WERI-Rb-1 (cell line): ENCODE measurements at regions not wholly inside any gene's neighbourhood (a gene's known extent, or its start where the extent isn't known, plus 50 kb on each side); places are given as distances from the start of the nearest gene placed in this dataset.
"Not testable (repeated sequence)": the region's sequence is repeated elsewhere in the genome, so short reads cannot be mapped to it uniquely, and the experiment has no call there.

Source experiments
- DNase-seq: peaks from one replicate; pipeline ENCODE4 v3.0.0-alpha.2; 2020
- H3K27ac ChIP-seq: fragments of 250-450 bp; sonication (Bioruptor Pico); 2 replicates; pipeline ENCODE4 v1.5.1; 2020; ENCODE audit warnings: mild to moderate bottlenecking, moderate library complexity
- H3K27me3 ChIP-seq: fragments of 250-450 bp; sonication (Bioruptor Pico); 2 replicates; pipeline ENCODE4 v1.5.1; 2021; ENCODE audit warnings: mild to moderate bottlenecking, low read depth, moderate library complexity; ENCODE audit not compliant: insufficient read depth, severe bottlenecking
- H3K36me3 ChIP-seq: fragments of 250-450 bp; sonication (Bioruptor Pico); 2 replicates; pipeline ENCODE4 v1.5.1; 2020; ENCODE audit warnings: mild to moderate bottlenecking, moderate library complexity
- H3K4me3 ChIP-seq: 2 replicates; pipeline ENCODE4 v1.5.1; 2011; ENCODE audit warnings: low read depth, mild to moderate bottlenecking, control low read depth, low read length
- H3K9me3 ChIP-seq: fragments of 250-450 bp; sonication (Bioruptor Pico); 2 replicates; pipeline ENCODE4 v1.5.1; 2021; ENCODE audit warnings: mild to moderate bottlenecking, moderate library complexity; ENCODE audit not compliant: severe bottlenecking
- CTCF ChIP-seq: IDR thresholded peaks from 2 replicates; pipeline ENCODE4 v1.5.1; 2011; ENCODE audit warnings: low read depth, mild to moderate bottlenecking, control low read depth, inconsistent platforms, low read length

GRCh38 chr16:17034477-17035252 lies 436.1 kb downstream of the XYLT1 start:
- H3K27ac ChIP-seq: no peak overlapping the region
- no peak for TF ChIP-seq CTCF
- no peak for DNase-seq
- H3K9me3 ChIP-seq: peaks cover 3% of the 10 kb centered on the region
- no peaks in the 10 kb centered on the region for H3K36me3 ChIP-seq
- H3K27me3 ChIP-seq: no peaks in the 10 kb centered on the region
- H3K4me3 ChIP-seq: no peak overlapping the region

- no peaks in the 10 kb centered on the region for H3K9me3 ChIP-seq
- no peak overlapping the region for H3K4me3 ChIP-seq
- H3K27me3 ChIP-seq: no peaks in the 10 kb centered on the region
- no peaks in the 10 kb centered on the region for H3K36me3 ChIP-seq
- no peak for DNase-seq
- H3K27ac ChIP-seq: no peak overlapping the region
- TF ChIP-seq CTCF: no peak
Observed at GRCh38 chr16:17037499-17037898, 433.3 kb downstream of the XYLT1 start.

GRCh38 chr16:17038415-17038814 lies 432.3 kb downstream of the XYLT1 start:
- Histone ChIP-seq H3K9me3 (no peaks in the 10 kb centered on the region), H3K27ac (no peak overlapping the region), H3K27me3 (no peaks in the 10 kb centered on the region), H3K4me3 (no peak overlapping the region), H3K36me3 (no peaks in the 10 kb centered on the region)
- no peak for DNase-seq
- TF ChIP-seq CTCF: no peak

GRCh38 chr16:17049109-17049508 lies 421.7 kb downstream of the XYLT1 start:
- H3K4me3 ChIP-seq, H3K36me3 ChIP-seq, H3K27ac ChIP-seq, H3K27me3 ChIP-seq, DNase-seq, H3K9me3 ChIP-seq: not testable (repeated sequence)

- no peak for DNase-seq
- Histone ChIP-seq H3K36me3 (no peaks in the 10 kb centered on the region), H3K27me3 (no peaks in the 10 kb centered on the region), H3K4me3 (no peak overlapping the region), H3K27ac (no peak overlapping the region), H3K9me3 (peaks cover 8% of the 10 kb centered on the region)
- no peak for TF ChIP-seq CTCF
Observed at GRCh38 chr16:17050468-17050867, 420.3 kb downstream of the XYLT1 start.
